Neuronal stem cell (in vitro differentiated cells): ENCODE measurements at regions not wholly inside any gene's neighbourhood (a gene's known extent, or its start where the extent isn't known, plus 50 kb on each side); places are given as distances from the start of the nearest gene placed in this dataset.

Experiments
- DNase-seq: peaks from one replicate; pipeline ENCODE4 v3.0.0-alpha.2; 2013; ENCODE audit warnings: low spot score
- H2AFZ ChIP-seq: one replicate; pipeline ENCODE4 v1.6.1; 2013; ENCODE audit warnings: mild to moderate bottlenecking, low read length, inconsistent platforms
- H2AK5ac ChIP-seq: 2 replicates; pipeline ENCODE4 v1.6.1; 2013; ENCODE audit warnings: low read depth, mild to moderate bottlenecking, inconsistent platforms, low read length, moderate library complexity, mixed read lengths
- H2BK120ac ChIP-seq: 2 replicates; pipeline ENCODE4 v1.6.1; 2013; ENCODE audit warnings: low read depth, mild to moderate bottlenecking, inconsistent platforms, low read length, moderate library complexity, mixed read lengths
- H2BK12ac ChIP-seq: one replicate; pipeline ENCODE4 v1.6.1; 2013; ENCODE audit warnings: low read length, inconsistent platforms
- H2BK15ac ChIP-seq: 2 replicates; pipeline ENCODE4 v1.6.1; 2013; ENCODE audit warnings: mild to moderate bottlenecking, low read length, inconsistent platforms, mixed read lengths
- H2BK5ac ChIP-seq: one replicate; pipeline ENCODE4 v1.6.1; 2013; ENCODE audit warnings: inconsistent platforms, mild to moderate bottlenecking, low read length, moderate library complexity
- H3K14ac ChIP-seq: one replicate; pipeline ENCODE4 v1.6.1; 2013; ENCODE audit warnings: low read length, inconsistent platforms
- H3K18ac ChIP-seq: 2 replicates; pipeline ENCODE4 v1.6.1; 2013; ENCODE audit warnings: low read length, inconsistent platforms
- H3K23ac ChIP-seq: 2 replicates; pipeline ENCODE4 v1.6.1; 2013; ENCODE audit warnings: low read depth, mild to moderate bottlenecking, mixed read lengths, low read length, inconsistent platforms; ENCODE audit not compliant: poor library complexity
- H3K27ac ChIP-seq: replicated peaks from 3 replicates; pipeline ENCODE4 v1.5.1; 2013; ENCODE audit warnings: low read length, inconsistent platforms
- H3K27me3 ChIP-seq, 3 experiments: 2 replicates each; pipeline ENCODE4 v1.6.1; 2013; ENCODE audit warnings: low read length in 3 of 3, mild to moderate bottlenecking in 2 of 3, inconsistent platforms in 1 of 3, low read depth in 1 of 3, mixed read lengths in 1 of 3, moderate library complexity in 1 of 3; ENCODE audit not compliant: control insufficient read depth in 3 of 3, insufficient read depth in 3 of 3
- H3K36me3 ChIP-seq, 2 donors: replicated peaks in 1 of 2; 2 replicates each; pipeline ENCODE4 v1.6.1; 2013; ENCODE audit warnings: low read length in 2 of 2; ENCODE audit not compliant: control insufficient read depth in 2 of 2, insufficient read depth in 2 of 2
- H3K4ac ChIP-seq: 2 replicates; pipeline ENCODE4 v1.6.1; 2013; ENCODE audit warnings: inconsistent platforms, mild to moderate bottlenecking, low read length, moderate library complexity
- H3K4me1 ChIP-seq, 2 donors: 1 replicate in 1 of 2; 2 replicates in 1 of 2; pipeline ENCODE4 v1.6.1; 2013; ENCODE audit warnings: low read length in 2 of 2, low read depth in 1 of 2; ENCODE audit not compliant: control insufficient read depth in 2 of 2, insufficient read depth in 1 of 2
- H3K4me2 ChIP-seq: one replicate; pipeline ENCODE4 v1.6.1; 2013; ENCODE audit warnings: mild to moderate bottlenecking, low read length, inconsistent platforms; ENCODE audit not compliant: insufficient read depth, poor library complexity, severe bottlenecking
- H3K4me3 ChIP-seq, 2 donors: 2 replicates each; pipeline ENCODE4 v1.5.1; 2013; ENCODE audit warnings: low read length in 2 of 2, mild to moderate bottlenecking in 2 of 2, inconsistent platforms in 1 of 2, moderate library complexity in 1 of 2
- H3K79me1 ChIP-seq: one replicate; pipeline ENCODE4 v1.6.1; 2013; ENCODE audit warnings: low read depth, mild to moderate bottlenecking, inconsistent platforms, low read length, moderate library complexity
- H3K9ac ChIP-seq: one replicate; pipeline ENCODE4 v1.6.1; 2013; ENCODE audit warnings: mild to moderate bottlenecking, low read depth, low read length, inconsistent platforms; ENCODE audit not compliant: poor library complexity
- H3K9me3 ChIP-seq, 2 donors: replicated peaks in 1 of 2; 2 replicates each; pipeline versions ENCODE3 to v1.6.1; 2013; ENCODE audit warnings: low read length in 2 of 2, mild to moderate bottlenecking in 2 of 2, inconsistent platforms in 1 of 2, low read depth in 1 of 2, mixed read lengths in 1 of 2, moderate library complexity in 1 of 2; ENCODE audit not compliant: control insufficient read depth in 2 of 2, insufficient read depth in 1 of 2
- H4K8ac ChIP-seq: one replicate; pipeline ENCODE4 v1.6.1; 2013; ENCODE audit warnings: low read depth, mild to moderate bottlenecking, inconsistent platforms, low read length, moderate library complexity
- H4K91ac ChIP-seq: one replicate; pipeline ENCODE4 v1.6.1; 2013; ENCODE audit warnings: low read length, low read depth, mild to moderate bottlenecking, inconsistent platforms; ENCODE audit not compliant: poor library complexity
- WGBS, 2 donors: extraction: QIAGEN DNeasy Blood & Tissue Kit; methylation state at CpG; one replicate each; pipeline ENCODE4 v1.1.7; 2013; ENCODE audit warnings: missing lambda C conversion rate in 2 of 2, mixed read lengths in 1 of 2; ENCODE audit not compliant: insufficient read length in 2 of 2, insufficient replicate concordance in 1 of 2; ENCODE audit errors: extremely low coverage in 2 of 2; 5-methylcytosine and 5-hydroxymethylcytosine counted together

GRCh38 chr10:131548176-131548575, 236.7 kb upstream of the TCERG1L start:
- H2BK12ac ChIP-seq, result no peak overlapping the region
- no peak overlapping the region for H2BK120ac ChIP-seq
- WGBS, 2 donors, result no CpG with 5 or more reads among the region's 12 CpGs
- H3K23ac ChIP-seq, result no peak overlapping the region
- H3K79me1 ChIP-seq, result no peaks in the 10 kb centered on the region
- no peak overlapping the region for H3K4ac ChIP-seq
- H3K4me1 ChIP-seq, result peaks cover 0 to 3% of the 10 kb centered on the region in 2 donors
- no peaks in the 10 kb centered on the region for H3K36me3 ChIP-seq
- no peak overlapping the region for H3K4me2 ChIP-seq
- no peak overlapping the region for H3K18ac ChIP-seq
- H2AFZ ChIP-seq, result no peak overlapping the region
- H3K14ac ChIP-seq, result no peak overlapping the region
- H3K9ac ChIP-seq, result no peak overlapping the region
- no peak overlapping the region for H2AK5ac ChIP-seq
- H4K91ac ChIP-seq, result no peak overlapping the region
- H4K8ac ChIP-seq, result no peak overlapping the region
- no peak overlapping the region for H3K27ac ChIP-seq
- H2BK5ac ChIP-seq, result no peak overlapping the region
- DNase-seq, result no peak
- no peaks in the 10 kb centered on the region for H3K27me3 ChIP-seq
- H2BK15ac ChIP-seq, result no peak overlapping the region
- H3K9me3 ChIP-seq, result no peaks in the 10 kb centered on the region
- H3K4me3 ChIP-seq, result no peak overlapping the region

- Histone ChIP-seq H3K27ac (no peak overlapping the region), H3K14ac (no peak overlapping the region), H2BK15ac (no peak overlapping the region), H4K91ac (no peak overlapping the region), H3K36me3 (no peaks in the 10 kb centered on the region), H3K23ac (no peak overlapping the region), H3K4me3 (no peak overlapping the region), H3K9ac (no peak overlapping the region), H3K27me3 (no peaks in the 10 kb centered on the region), H2BK12ac (no peak overlapping the region), H3K18ac (no peak overlapping the region), H3K4ac (no peak overlapping the region), H2AK5ac (no peak overlapping the region), H3K4me1 (peaks cover 0 to 3% of the 10 kb centered on the region in 2 donors), H3K9me3 (no peaks in the 10 kb centered on the region), H2AFZ (no peak overlapping the region), H2BK120ac (no peak overlapping the region), H2BK5ac (no peak overlapping the region), H3K4me2 (no peak overlapping the region), H3K79me1 (no peaks in the 10 kb centered on the region), H4K8ac (no peak overlapping the region)
- DNase-seq, result no peak
- no CpG with 5 or more reads among the region's 8 CpGs for WGBS, 2 donors
These were observed 237.6 kb upstream of the TCERG1L start for GRCh38 chr10:131549116-131549515.

GRCh38 chr10:131553121-131553520, 241.6 kb upstream of the TCERG1L start:
- Histone ChIP-seq H3K27me3 (no peaks in the 10 kb centered on the region), H2BK15ac (no peak overlapping the region), H3K18ac (peak overlapping the region; percentile 39), H4K8ac (no peak overlapping the region), H2AK5ac (no peak overlapping the region), H2BK5ac (no peak overlapping the region), H3K36me3 (no peaks in the 10 kb centered on the region), H3K9ac (no peak overlapping the region), H2BK12ac (no peak overlapping the region), H3K4me1 (peaks cover 0 to 2% of the 10 kb centered on the region in 2 donors), H3K4me2 (no peak overlapping the region), H3K23ac (no peak overlapping the region), H3K27ac (no peak overlapping the region), H2AFZ (no peak overlapping the region), H4K91ac (no peak overlapping the region), H3K4me3 (no peak overlapping the region), H3K14ac (no peak overlapping the region), H3K79me1 (no peaks in the 10 kb centered on the region), H2BK120ac (no peak overlapping the region), H3K9me3 (no peaks in the 10 kb centered on the region), H3K4ac (no peak overlapping the region)
- DNase-seq, result no peak
- no CpG with 5 or more reads among the region's 6 CpGs for WGBS, 2 donors

- Histone ChIP-seq H3K9ac (no peak overlapping the region), H3K36me3 (no peaks in the 10 kb centered on the region), H3K79me1 (no peaks in the 10 kb centered on the region), H3K4me1 (peaks cover 0 to 2% of the 10 kb centered on the region in 2 donors), H2BK120ac (no peak overlapping the region), H2BK5ac (no peak overlapping the region), H3K9me3 (no peaks in the 10 kb centered on the region), H3K18ac (no peak overlapping the region), H2BK12ac (no peak overlapping the region), H2AK5ac (no peak overlapping the region), H3K4me2 (no peak overlapping the region), H3K4me3 (no peak overlapping the region), H4K8ac (no peak overlapping the region), H3K27me3 (no peaks in the 10 kb centered on the region), H2BK15ac (no peak overlapping the region), H3K14ac (no peak overlapping the region), H3K27ac (no peak overlapping the region), H3K4ac (no peak overlapping the region), H3K23ac (no peak overlapping the region), H4K91ac (no peak overlapping the region), H2AFZ (no peak overlapping the region)
- no CpG with 5 or more reads among the region's 8 CpGs for WGBS, 2 donors
- no peak for DNase-seq
These were observed 242.1 kb upstream of the TCERG1L start for GRCh38 chr10:131553581-131553980.
